Activated naive CD8-positive, alpha-beta T cell treated with anti-CD3 and anti-CD28 coated beads, Interleukin-2, amount 50 U/mL, for 24 hours (primary cell): ENCODE measurements at regions not wholly inside any gene's neighbourhood (a gene's known extent, or its start where the extent isn't known, plus 50 kb on each side); places are given as distances from the start of the nearest gene placed in this dataset.

Experiments
- ATAC-seq: fragments of 150-1000 bp; cut with Tn5 transposase; one replicate; pipeline ENCODE4 v1.10.0; 2021
- DNase-seq: peaks from one replicate; pipeline ENCODE4 v3.0.0; 2021
- H3K27ac Mint-ChIP-seq: one replicate; pipeline ENCODE4 v1.8.0; 2021; ENCODE audit warnings: mild to moderate bottlenecking, mixed read lengths
- H3K27me3 Mint-ChIP-seq: one replicate; pipeline ENCODE4 v1.8.0; 2021; ENCODE audit warnings: mixed read lengths
- H3K36me3 Mint-ChIP-seq: one replicate; pipeline ENCODE4 v1.8.0; 2021; ENCODE audit warnings: low read depth, mixed read lengths
- H3K4me1 Mint-ChIP-seq: one replicate; pipeline ENCODE4 v1.8.0; 2021; ENCODE audit warnings: mixed read lengths
- H3K4me3 Mint-ChIP-seq: one replicate; pipeline ENCODE4 v1.8.0; 2021; ENCODE audit warnings: mild to moderate bottlenecking, moderate library complexity, mixed read lengths
- H3K9me3 Mint-ChIP-seq: one replicate; pipeline ENCODE4 v1.8.0; 2021; ENCODE audit warnings: mixed read lengths

GRCh38 chr17:83152745-83153611, 73.6 kb downstream of the METRNL start:
- DNase-seq = no peak
- Mint-ChIP-seq H3K4me3 (no peak overlapping the region), H3K27me3 (peaks cover 3% of the 10 kb centered on the region), H3K4me1 (peaks cover 11% of the 10 kb centered on the region), H3K36me3 (no peaks in the 10 kb centered on the region), H3K9me3 (no peaks in the 10 kb centered on the region), H3K27ac (no peak overlapping the region)
- no peak for ATAC-seq

DNA sequence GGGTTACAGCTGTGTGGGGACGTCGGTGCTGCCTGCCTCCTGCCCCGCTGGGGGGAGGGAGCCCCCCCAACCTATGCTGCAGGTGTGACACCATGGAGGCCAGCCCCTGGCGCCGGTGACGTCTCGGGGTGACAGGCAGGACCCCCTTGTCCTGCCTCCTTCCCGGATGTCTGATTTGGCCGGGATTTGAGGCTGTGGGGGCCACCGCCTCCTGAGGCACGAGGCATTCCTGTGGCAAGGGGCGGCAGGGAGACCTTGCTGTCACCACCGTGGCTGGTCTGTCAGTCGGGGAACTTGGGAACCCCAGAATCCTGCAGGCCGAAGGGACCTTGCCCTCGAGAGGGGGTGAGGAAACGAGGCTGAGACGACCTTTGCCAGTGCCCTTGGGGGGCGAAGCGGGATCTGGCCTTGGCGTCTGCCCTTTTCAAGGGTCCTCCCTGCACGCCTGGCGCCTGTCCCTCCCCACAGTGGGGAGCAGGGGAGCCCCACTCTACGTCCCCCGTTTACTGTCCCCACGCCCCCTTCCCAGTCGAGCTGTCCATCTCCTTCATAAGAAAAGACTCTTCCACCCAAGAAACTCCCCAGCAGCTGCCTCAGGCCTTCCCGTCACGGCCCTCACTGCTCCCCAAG, 74.4 kb downstream of the METRNL start:
- Mint-ChIP-seq H3K27me3 (peaks cover 3% of the 10 kb centered on the region), H3K4me1 (peaks cover 11% of the 10 kb centered on the region), H3K9me3 (no peaks in the 10 kb centered on the region), H3K27ac (no peak overlapping the region), H3K4me3 (no peak overlapping the region), H3K36me3 (no peaks in the 10 kb centered on the region)
- ATAC-seq (no peak), DNase-seq (no peak)

DNA sequence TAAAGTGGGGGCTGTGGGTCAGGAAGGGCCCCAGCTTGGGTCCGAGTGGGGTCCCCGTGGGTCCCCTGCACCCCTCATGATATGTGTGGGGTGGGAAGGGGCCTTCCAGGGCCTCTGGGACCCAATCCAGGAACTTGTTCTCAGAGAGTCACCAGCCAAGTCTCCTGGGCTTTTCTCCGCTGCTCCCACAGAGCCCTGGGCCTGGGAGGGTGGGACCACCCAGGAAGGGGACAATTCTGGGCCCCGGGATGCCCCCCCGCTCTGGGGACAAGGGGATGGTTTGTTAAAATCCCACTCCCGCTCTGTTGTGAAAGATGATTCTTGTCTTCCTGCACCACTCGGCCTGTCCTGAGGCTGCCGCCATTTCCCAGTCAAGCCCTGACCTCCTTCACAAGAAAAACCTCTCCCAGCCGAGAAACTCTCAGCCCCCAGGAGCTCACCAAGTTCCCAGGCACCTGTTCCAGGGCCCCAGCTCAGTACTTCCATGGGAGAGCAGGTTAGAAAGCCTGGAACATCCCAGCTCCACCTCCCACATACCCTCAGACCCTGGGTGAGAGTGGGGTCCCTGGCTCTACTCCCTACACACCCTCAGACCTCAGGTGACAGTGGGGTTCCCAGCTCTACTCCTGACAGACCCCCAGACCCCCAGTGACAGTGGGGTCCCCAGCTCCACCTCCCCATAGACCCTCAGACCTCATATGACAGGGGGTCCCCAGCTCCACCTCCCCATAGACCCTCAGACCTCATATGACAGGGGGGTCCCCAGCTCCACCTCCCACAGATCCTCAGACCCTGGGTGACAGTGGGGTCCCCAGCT, 75.1 kb downstream of the METRNL start:
- H3K4me3 Mint-ChIP-seq = no peak overlapping the region
- ATAC-seq (no peak), DNase-seq (no peak)
- no peak overlapping the region for H3K27ac Mint-ChIP-seq
- no peaks in the 10 kb centered on the region for H3K36me3 Mint-ChIP-seq
- peaks cover 11% of the 10 kb centered on the region for H3K4me1 Mint-ChIP-seq
- H3K9me3 Mint-ChIP-seq = no peaks in the 10 kb centered on the region
- H3K27me3 Mint-ChIP-seq = peaks cover 3% of the 10 kb centered on the region

DNA sequence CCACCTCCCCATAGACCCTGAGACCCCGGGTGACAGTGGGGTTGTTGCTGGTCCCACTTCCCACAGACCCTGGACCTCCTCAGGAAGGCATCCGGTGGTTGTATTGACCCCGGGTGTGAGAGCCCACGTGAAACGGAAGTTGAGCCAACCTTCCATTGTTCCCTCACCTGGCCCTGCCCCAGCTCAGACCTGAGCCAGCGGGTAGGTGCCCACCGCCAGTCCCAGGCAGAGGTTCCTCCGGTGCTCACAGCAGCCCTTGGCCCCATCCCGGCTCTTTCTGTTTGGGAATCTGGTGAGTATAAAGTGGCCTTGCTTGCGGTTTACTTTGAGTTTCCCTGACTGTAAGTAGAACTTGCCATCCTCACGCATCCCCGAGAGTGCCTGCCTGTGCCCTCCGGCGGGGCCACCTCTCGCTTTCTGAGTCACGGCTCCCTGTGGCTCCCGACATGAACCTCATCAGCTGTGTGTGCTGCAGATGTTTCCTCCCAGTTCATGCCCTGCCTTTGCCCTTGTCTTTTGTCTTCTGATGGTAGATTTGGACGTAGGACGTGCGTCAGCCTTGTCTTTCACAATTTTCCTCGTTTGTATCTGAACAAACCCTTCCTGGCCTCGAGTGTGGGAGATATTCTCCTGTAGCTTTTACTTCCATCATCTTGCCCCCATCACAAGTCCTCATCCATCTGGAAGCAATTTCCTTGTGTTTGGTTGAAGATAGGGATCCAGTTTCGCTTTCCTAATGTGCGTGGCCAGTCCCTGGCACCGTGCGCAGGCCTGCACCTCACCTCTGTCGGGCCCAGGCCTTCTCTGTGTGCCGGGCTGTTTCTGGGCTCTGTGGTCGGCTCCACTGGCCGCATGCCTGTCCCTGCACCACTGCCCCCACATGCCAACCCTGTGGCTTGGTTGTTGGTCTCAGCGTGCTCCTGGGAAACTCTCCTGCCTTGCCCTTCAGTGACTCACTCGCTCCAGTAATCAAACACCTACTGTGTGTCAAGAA, 76.0 kb downstream of the METRNL start:
- ATAC-seq (peak; percentile 73), DNase-seq (peak; percentile 28)
- no peaks in the 10 kb centered on the region for H3K36me3 Mint-ChIP-seq
- H3K27ac Mint-ChIP-seq = peak overlapping the region; percentile 9
- no peak overlapping the region for H3K4me3 Mint-ChIP-seq
- H3K4me1 Mint-ChIP-seq = peaks cover 11% of the 10 kb centered on the region
- H3K27me3 Mint-ChIP-seq = peaks cover 3% of the 10 kb centered on the region
- H3K9me3 Mint-ChIP-seq = no peaks in the 10 kb centered on the region

DNA sequence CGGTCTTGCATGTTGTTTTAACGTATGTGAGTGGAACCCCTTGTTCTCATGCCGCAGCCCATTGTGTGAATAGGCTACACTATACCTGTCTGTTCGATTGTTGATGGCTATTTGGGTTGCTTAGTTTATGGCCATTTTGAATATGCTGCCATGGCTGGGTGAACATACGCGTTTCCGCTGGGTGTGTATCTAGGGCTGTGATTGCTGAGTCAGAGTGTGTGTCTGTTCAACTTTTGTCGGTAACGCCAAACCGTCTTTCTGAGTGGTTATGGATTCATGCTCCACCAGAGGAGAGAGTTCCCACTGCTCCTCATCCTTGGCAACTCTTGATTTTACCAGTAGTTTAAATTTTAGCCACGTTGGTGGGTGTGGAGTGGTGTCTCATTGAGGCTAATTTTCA, 77.0 kb downstream of the METRNL start:
- H3K27me3 Mint-ChIP-seq = peaks cover 3% of the 10 kb centered on the region
- H3K27ac Mint-ChIP-seq = peak overlapping the region; percentile 9
- ATAC-seq = no peak
- H3K9me3 Mint-ChIP-seq = no peaks in the 10 kb centered on the region
- no peak for DNase-seq
- no peak overlapping the region for H3K4me3 Mint-ChIP-seq
- no peaks in the 10 kb centered on the region for H3K36me3 Mint-ChIP-seq
- peaks cover 11% of the 10 kb centered on the region for H3K4me1 Mint-ChIP-seq

DNA sequence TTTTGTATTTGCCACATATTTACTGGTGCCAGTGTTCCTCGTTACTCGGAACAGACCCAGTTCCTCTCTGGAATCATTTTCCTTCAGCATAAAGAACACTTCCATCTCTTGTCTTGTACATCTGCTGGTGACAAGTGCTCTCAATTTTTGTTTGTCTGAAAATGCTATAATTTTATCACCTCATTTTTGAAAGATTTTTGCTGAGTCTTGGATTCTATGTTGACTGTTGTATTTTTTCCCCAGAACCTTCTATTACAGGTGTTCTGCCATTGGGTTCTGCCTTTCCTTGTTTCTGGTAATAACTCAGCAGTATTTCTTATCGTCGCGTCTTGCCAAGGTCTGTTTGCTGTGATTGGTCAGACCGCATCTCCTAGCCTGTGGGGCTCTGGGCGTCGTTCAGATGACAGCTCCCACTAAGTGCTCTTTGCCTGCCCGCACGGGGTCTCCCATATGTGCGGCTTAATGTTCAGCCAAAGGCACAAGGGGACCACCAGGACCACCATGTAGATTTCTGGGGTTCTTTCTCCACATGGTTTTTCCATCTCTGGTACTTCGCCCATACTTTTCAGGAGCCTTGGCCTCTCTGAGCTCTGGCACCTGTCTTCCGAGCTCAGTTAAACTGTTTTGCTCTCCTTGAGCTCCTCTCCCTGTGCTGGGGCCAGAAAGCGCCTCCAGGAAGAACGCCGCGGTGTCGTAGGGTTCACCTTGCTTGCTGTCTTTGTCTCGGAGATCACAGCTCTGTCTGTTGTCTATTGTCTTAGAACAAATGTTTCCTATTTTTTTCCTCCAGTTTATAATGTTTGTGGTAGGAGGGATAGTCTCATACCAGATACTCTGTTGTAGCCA, 80.0 kb downstream of the METRNL start:
- H3K27ac Mint-ChIP-seq = no peak overlapping the region
- ATAC-seq (no peak), DNase-seq (no peak)
- peaks cover 11% of the 10 kb centered on the region for H3K27me3 Mint-ChIP-seq
- no peaks in the 10 kb centered on the region for H3K36me3 Mint-ChIP-seq
- H3K4me3 Mint-ChIP-seq = no peak overlapping the region
- no peaks in the 10 kb centered on the region for H3K9me3 Mint-ChIP-seq
- peaks cover 11% of the 10 kb centered on the region for H3K4me1 Mint-ChIP-seq

DNA sequence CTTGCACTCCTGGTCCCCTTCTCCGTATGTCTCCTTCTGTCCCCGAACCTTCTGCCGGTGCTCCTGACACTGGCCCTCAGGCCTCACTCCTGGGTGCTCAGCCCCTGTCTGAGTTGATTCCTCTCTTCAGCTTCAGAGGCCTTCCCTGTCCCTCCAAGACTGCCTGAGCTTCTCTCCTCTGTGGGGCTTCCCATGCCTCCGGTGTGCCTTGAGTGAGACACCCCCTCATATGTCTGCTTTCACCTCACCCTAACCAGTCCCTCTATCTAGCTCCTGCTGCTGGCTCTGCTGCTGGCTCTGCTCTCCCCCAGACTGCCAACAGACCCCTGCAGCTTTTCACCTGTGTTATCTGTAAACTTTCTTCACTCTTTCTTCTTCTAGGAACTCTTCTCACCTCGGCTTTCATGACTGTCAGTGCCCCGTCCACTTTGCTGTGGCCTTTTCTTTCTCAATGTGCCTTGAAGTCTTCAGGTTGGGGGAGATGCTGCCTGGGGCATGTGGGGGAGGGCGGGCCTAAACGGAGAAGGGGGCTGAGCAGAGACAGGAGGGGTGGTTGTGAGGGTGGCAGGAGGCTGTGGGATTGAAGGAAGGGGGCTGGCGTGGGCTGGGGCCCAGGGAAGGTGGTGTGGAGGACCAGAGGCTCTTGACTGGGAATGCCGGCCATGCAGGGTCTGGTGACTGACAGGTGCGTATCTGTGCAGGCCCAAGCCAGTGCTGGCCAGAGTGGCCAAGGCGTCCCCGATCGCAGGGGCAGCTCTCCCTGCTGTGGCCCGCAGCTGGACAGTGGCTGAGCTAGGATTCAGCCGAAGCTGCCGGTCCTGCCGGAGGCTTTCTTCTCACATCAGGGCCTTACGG, 81.3 kb downstream of the METRNL start:
- Mint-ChIP-seq H3K27ac (no peak overlapping the region), H3K27me3 (peaks cover 8% of the 10 kb centered on the region)
- no peak for ATAC-seq

DNA sequence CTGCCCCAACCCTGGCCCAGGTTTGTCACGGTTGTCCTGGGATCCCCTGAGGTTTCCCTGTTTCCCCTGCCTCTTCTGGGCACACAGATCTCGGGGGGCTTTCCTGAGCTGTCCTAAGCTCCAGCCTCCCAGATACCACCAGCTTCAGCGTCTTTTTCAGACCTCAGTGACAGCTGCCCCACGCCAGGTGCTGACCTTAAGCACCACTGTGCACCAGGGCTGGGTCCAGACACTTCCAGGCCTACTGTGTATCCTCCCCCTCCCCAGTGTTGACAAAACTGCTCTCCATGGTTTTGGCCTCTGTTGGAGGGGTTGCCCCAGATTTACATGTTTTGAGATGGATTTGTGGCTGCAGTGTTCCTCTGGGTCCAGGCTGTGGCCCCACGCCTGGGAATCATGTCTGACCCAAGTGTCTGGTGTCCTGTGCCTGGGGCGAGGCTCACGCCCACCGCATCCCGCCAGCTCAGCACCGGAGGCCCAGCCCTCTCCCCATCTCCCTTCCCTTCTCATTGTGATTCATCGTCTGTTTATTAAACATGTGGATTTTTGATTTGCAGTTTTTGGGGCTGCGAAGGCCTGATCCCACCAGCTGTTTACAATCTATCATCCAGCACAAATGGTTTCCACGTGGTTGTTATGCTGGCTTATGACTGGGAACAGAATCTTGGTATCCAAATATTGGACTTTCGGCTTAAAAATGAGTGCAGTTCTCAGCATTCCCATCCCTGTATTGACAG, 82.1 kb downstream of the METRNL start:
- DNase-seq = no peak
- no peaks in the 10 kb centered on the region for H3K36me3 Mint-ChIP-seq
- no peak overlapping the region for H3K27ac Mint-ChIP-seq
- H3K27me3 Mint-ChIP-seq = peaks cover 8% of the 10 kb centered on the region
- no peak overlapping the region for H3K4me3 Mint-ChIP-seq
- ATAC-seq = no peak
- no peaks in the 10 kb centered on the region for H3K4me1 Mint-ChIP-seq
- H3K9me3 Mint-ChIP-seq = no peaks in the 10 kb centered on the region

More for the DNA sequence above, 81.3 kb downstream of the METRNL start:
- Mint-ChIP-seq H3K36me3 (no peaks in the 10 kb centered on the region), H3K9me3 (no peaks in the 10 kb centered on the region), H3K4me3 (no peak overlapping the region), H3K4me1 (peaks cover 7% of the 10 kb centered on the region)
- DNase-seq = no peak

GRCh38 chr17:83162035-83162745, 82.8 kb downstream of the METRNL start:
- H3K36me3 Mint-ChIP-seq = peaks cover 2% of the 10 kb centered on the region
- DNase-seq = no peak
- H3K27me3 Mint-ChIP-seq = peaks cover 13% of the 10 kb centered on the region
- no peaks in the 10 kb centered on the region for H3K4me1 Mint-ChIP-seq
- H3K4me3 Mint-ChIP-seq = no peak overlapping the region
- H3K27ac Mint-ChIP-seq = peak overlapping the region; percentile 67
- H3K9me3 Mint-ChIP-seq = peaks cover 5% of the 10 kb centered on the region
- no peak for ATAC-seq

DNA sequence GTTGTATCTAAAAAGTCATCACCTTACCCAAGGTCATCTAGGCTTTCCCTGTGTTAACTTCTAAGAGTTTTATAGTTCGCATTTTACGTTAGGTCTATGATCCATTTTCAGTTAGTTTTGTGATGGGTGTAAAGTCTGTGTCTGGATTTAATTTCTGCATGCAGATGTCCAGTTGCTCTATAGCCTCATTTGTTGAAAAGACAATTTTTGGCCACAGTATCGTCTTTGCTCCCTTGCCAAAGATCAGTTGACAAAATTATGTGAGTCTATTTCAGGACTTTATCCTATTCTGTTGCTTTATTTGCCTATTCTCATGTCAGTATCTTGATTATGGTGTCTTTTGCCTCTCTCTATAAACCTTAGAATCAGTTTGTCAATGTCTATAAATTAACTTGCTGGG, 85.1 kb downstream of the METRNL start:
- ATAC-seq = no peak
- Mint-ChIP-seq H3K4me1 (no peaks in the 10 kb centered on the region), H3K9me3 (peaks cover 7% of the 10 kb centered on the region), H3K27ac (no peak overlapping the region), H3K4me3 (no peak overlapping the region), H3K27me3 (peaks cover 19% of the 10 kb centered on the region), H3K36me3 (peaks cover 2% of the 10 kb centered on the region)
- DNase-seq = no peak

GRCh38 chr17:83170571-83171260, 91.3 kb downstream of the METRNL start:
- Mint-ChIP-seq H3K4me3 (no peak overlapping the region), H3K27ac (no peak overlapping the region), H3K4me1 (no peaks in the 10 kb centered on the region), H3K9me3 (peaks cover 12% of the 10 kb centered on the region), H3K36me3 (peaks cover 2% of the 10 kb centered on the region), H3K27me3 (peaks cover 20% of the 10 kb centered on the region)
- ATAC-seq (no peak), DNase-seq (no peak)
